H9 (cell line): ENCODE measurements at regions not wholly inside any gene's neighbourhood (a gene's known extent, or its start where the extent isn't known, plus 50 kb on each side); places are given as distances from the start of the nearest gene placed in this dataset.

Source experiments
- DNase-seq: peaks from one replicate; pipeline ENCODE4 v3.0.0-alpha.2; 2017
- H2AFZ ChIP-seq: one replicate; pipeline ENCODE4 v1.6.1; 2013; ENCODE audit warnings: mild to moderate bottlenecking, low read length, control low read depth, moderate library complexity
- H2AK5ac ChIP-seq: 2 replicates; pipeline ENCODE4 v1.6.1; 2013; ENCODE audit warnings: low read length, control low read depth, mixed read lengths; ENCODE audit not compliant: insufficient read length
- H2BK120ac ChIP-seq: one replicate; pipeline ENCODE4 v1.6.1; 2013; ENCODE audit warnings: low read depth, mild to moderate bottlenecking, low read length, control low read depth, inconsistent platforms; ENCODE audit not compliant: poor library complexity, severe bottlenecking
- H2BK12ac ChIP-seq: 2 replicates; pipeline ENCODE4 v1.6.1; 2013; ENCODE audit warnings: low read length, control low read depth, mixed read lengths, low read depth; ENCODE audit not compliant: insufficient read length
- H2BK15ac ChIP-seq: 2 replicates; pipeline ENCODE4 v1.6.1; 2013; ENCODE audit warnings: low read depth, low read length, control low read depth
- H2BK20ac ChIP-seq: one replicate; pipeline ENCODE4 v1.6.1; 2013; ENCODE audit warnings: low read depth, mild to moderate bottlenecking, low read length, control low read depth, inconsistent platforms; ENCODE audit not compliant: poor library complexity, severe bottlenecking
- H2BK5ac ChIP-seq: 2 replicates; pipeline ENCODE4 v1.6.1; 2013; ENCODE audit warnings: low read length, control low read depth, mixed read lengths; ENCODE audit not compliant: insufficient read length
- H3K14ac ChIP-seq: 2 replicates; pipeline ENCODE4 v1.6.1; 2013; ENCODE audit warnings: low read length, control low read depth; ENCODE audit not compliant: insufficient read depth
- H3K18ac ChIP-seq: 2 replicates; pipeline ENCODE4 v1.6.1; 2013; ENCODE audit warnings: low read depth, mild to moderate bottlenecking, mixed read lengths, low read length, control low read depth; ENCODE audit not compliant: insufficient read length
- H3K23ac ChIP-seq: 2 replicates; pipeline ENCODE4 v1.6.1; 2013; ENCODE audit warnings: low read length, control low read depth, mixed read lengths, low read depth; ENCODE audit not compliant: insufficient read length
- H3K23me2 ChIP-seq: 2 replicates; pipeline ENCODE4 v1.6.1; 2013; ENCODE audit warnings: low read depth, mild to moderate bottlenecking, mixed read lengths, low read length, control low read depth; ENCODE audit not compliant: insufficient read length, poor library complexity, severe bottlenecking
- H3K27ac ChIP-seq: 2 replicates; pipeline ENCODE4 v1.5.1; 2013; ENCODE audit warnings: low read length, control low read depth, mixed read lengths, low read depth; ENCODE audit not compliant: insufficient read length
- H3K27me3 ChIP-seq: 2 replicates; pipeline ENCODE4 v1.6.1; 2013; ENCODE audit warnings: low read length, control low read depth, inconsistent platforms; ENCODE audit not compliant: insufficient read depth
- H3K4ac ChIP-seq: 2 replicates; pipeline ENCODE4 v1.6.1; 2013; ENCODE audit warnings: low read depth, mild to moderate bottlenecking, control low read depth, inconsistent platforms, low read length, moderate library complexity
- H3K4me1 ChIP-seq: 2 replicates; pipeline ENCODE4 v1.6.1; 2013; ENCODE audit warnings: low read length, control low read depth, inconsistent platforms; ENCODE audit not compliant: insufficient read depth
- H3K4me2 ChIP-seq: 2 replicates; pipeline ENCODE4 v1.6.1; 2013; ENCODE audit warnings: low read length, control low read depth, mixed read lengths; ENCODE audit not compliant: insufficient read length, insufficient read depth
- H3K56ac ChIP-seq: 2 replicates; pipeline ENCODE4 v1.6.1; 2013; ENCODE audit warnings: low read depth, mild to moderate bottlenecking, mixed read lengths, low read length, control low read depth; ENCODE audit not compliant: insufficient read length
- H3K79me1 ChIP-seq: 2 replicates; pipeline ENCODE4 v1.6.1; 2013; ENCODE audit warnings: low read depth, mild to moderate bottlenecking, moderate library complexity, low read length, control low read depth, inconsistent platforms; ENCODE audit not compliant: insufficient read depth, poor library complexity, severe bottlenecking
- H3K79me2 ChIP-seq: 2 replicates; pipeline ENCODE4 v1.6.1; 2013; ENCODE audit warnings: low read length, control low read depth, inconsistent platforms; ENCODE audit not compliant: insufficient read depth
- H3K9ac ChIP-seq: 2 replicates; pipeline ENCODE4 v1.6.1; 2013; ENCODE audit warnings: low read length, control low read depth, mixed read lengths; ENCODE audit not compliant: insufficient read length; ENCODE audit errors: extremely low read depth
- H3K9me3 ChIP-seq: one replicate; pipeline ENCODE4 v1.6.1; 2013; ENCODE audit warnings: low read depth, low read length, inconsistent platforms; ENCODE audit not compliant: control insufficient read depth
- H3T11ph ChIP-seq: one replicate; pipeline ENCODE4 v1.6.1; 2013; ENCODE audit warnings: mild to moderate bottlenecking, low read length, control low read depth, inconsistent platforms
- H4K20me1 ChIP-seq: one replicate; pipeline ENCODE4 v1.6.1; 2013; ENCODE audit not compliant: control insufficient read depth, insufficient read length, insufficient read depth
- H4K5ac ChIP-seq: 2 replicates; pipeline ENCODE4 v1.6.1; 2013; ENCODE audit warnings: low read depth, mild to moderate bottlenecking, mixed read lengths, low read length, control low read depth; ENCODE audit not compliant: insufficient read length
- H4K8ac ChIP-seq: replicated peaks from 2 replicates; pipeline ENCODE4 v1.6.1; 2013; ENCODE audit warnings: low read length, control low read depth, mixed read lengths, low read depth; ENCODE audit not compliant: insufficient read length
- H4K91ac ChIP-seq: 2 replicates; pipeline ENCODE4 v1.6.1; 2013; ENCODE audit warnings: low read depth, mild to moderate bottlenecking, moderate library complexity, mixed read lengths, low read length, control low read depth; ENCODE audit not compliant: insufficient read length
- H3K27ac Mint-ChIP-seq, 3 experiments: 2 replicates in 2 of 3; 3 replicates in 1 of 3; pipeline ENCODE4 v1.8.0; 2020 to 2021; ENCODE audit warnings: mixed read lengths in 3 of 3, mild to moderate bottlenecking in 1 of 3, moderate library complexity in 1 of 3
- H3K27me3 Mint-ChIP-seq: 2 replicates; pipeline ENCODE4 v1.8.0; 2021; ENCODE audit warnings: low read depth, mild to moderate bottlenecking, moderate library complexity, mixed read lengths
- H3K36me3 Mint-ChIP-seq, 3 experiments: 2 replicates in 2 of 3; 3 replicates in 1 of 3; pipeline ENCODE4 v1.8.0; 2020 to 2021; ENCODE audit warnings: low read depth in 3 of 3, mixed read lengths in 3 of 3; ENCODE audit not compliant: insufficient read depth in 1 of 3
- H3K4me1 Mint-ChIP-seq, 2 experiments: 2 replicates each; pipeline ENCODE4 v1.8.0; 2020; ENCODE audit warnings: mixed read lengths in 2 of 2
- H3K4me3 Mint-ChIP-seq, 2 experiments: 2 replicates in 1 of 2; 3 replicates in 1 of 2; pipeline ENCODE4 v1.8.0; 2020 to 2021; ENCODE audit warnings: mild to moderate bottlenecking in 2 of 2, mixed read lengths in 2 of 2, moderate library complexity in 1 of 2
- H3K9me3 Mint-ChIP-seq, 2 experiments: 2 replicates in 1 of 2; 3 replicates in 1 of 2; pipeline ENCODE4 v1.8.0; 2020; ENCODE audit warnings: mild to moderate bottlenecking in 2 of 2, mixed read lengths in 2 of 2, moderate library complexity in 1 of 2
- CTCF ChIP-seq: fragments of 200-600 bp; sonication (generic); conservative IDR thresholded peaks from 3 replicates; pipeline ENCODE4 v1.8.0; 2021; ENCODE audit warnings: antibody characterized with exemption, mild to moderate bottlenecking
- WGBS: extraction: QIAGEN DNeasy Blood & Tissue Kit; methylation state at CpG from one replicate; pipeline ENCODE4 v1.1.7; 2013; ENCODE audit warnings: missing lambda C conversion rate, low lambda C conversion rate, mixed read lengths; ENCODE audit not compliant: insufficient read length; ENCODE audit errors: extremely low coverage; 5-methylcytosine and 5-hydroxymethylcytosine counted together

DNA sequence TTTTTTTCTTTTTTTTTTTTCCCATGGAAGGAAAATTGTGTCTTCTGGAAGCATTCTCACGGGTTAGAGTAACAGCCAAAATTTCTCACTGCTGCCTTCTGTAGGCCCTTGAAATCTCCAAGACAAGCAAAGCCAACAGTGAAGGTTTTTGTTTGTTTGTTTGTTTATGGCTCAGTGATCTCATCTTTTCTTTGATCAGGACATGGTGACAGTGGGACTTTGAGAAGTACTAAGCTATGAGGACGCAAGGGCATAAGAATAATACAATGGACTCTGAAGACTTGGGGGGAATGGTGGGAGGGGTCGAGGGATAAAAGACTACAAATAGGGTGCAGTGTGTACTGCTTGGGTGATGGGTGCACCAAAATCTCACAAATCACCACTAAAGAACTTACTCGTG is 419.4 kb downstream of the PTPRC start:
- no peak overlapping the region for H2BK12ac ChIP-seq
- no peaks in the 10 kb centered on the region for H3K9me3 Mint-ChIP-seq
- no peak overlapping the region for H3K27ac ChIP-seq
- no peak overlapping the region for H3T11ph ChIP-seq
- H3K18ac ChIP-seq, result no peak overlapping the region
- H4K8ac ChIP-seq, result no peak overlapping the region
- no peaks in the 10 kb centered on the region for H3K27me3 Mint-ChIP-seq
- no peaks in the 10 kb centered on the region for H3K79me1 ChIP-seq
- no peak overlapping the region for H3K4me2 ChIP-seq
- no peak for TF ChIP-seq CTCF
- WGBS, result no CpG with 5 or more reads among the region's 4 CpGs
- no peak overlapping the region for H2AFZ ChIP-seq
- no peak overlapping the region for H4K5ac ChIP-seq
- H2BK120ac ChIP-seq, result no peak overlapping the region
- H3K27ac Mint-ChIP-seq, result no peak overlapping the region; a peak in 1 of 7 replicates
- H4K20me1 ChIP-seq, result no peaks in the 10 kb centered on the region
- H2BK20ac ChIP-seq, result no peak overlapping the region
- no peak overlapping the region for H3K14ac ChIP-seq
- no peak overlapping the region for H2AK5ac ChIP-seq
- no peaks in the 10 kb centered on the region for H3K9me3 ChIP-seq
- H3K4me1 Mint-ChIP-seq, result peaks cover 0 to 4% of the 10 kb centered on the region in 2 experiments; a peak in 1 of 4 replicates
- no peaks in the 10 kb centered on the region for H3K27me3 ChIP-seq
- no peak overlapping the region for H4K91ac ChIP-seq
- H3K36me3 Mint-ChIP-seq, result no peaks in the 10 kb centered on the region
- no peak for DNase-seq
- no peak overlapping the region for H3K56ac ChIP-seq
- no peak overlapping the region for H3K9ac ChIP-seq
- H3K4me1 ChIP-seq, result no peaks in the 10 kb centered on the region
- H2BK5ac ChIP-seq, result no peak overlapping the region
- H3K4me3 Mint-ChIP-seq, result no peak overlapping the region
- H3K4ac ChIP-seq, result no peak overlapping the region
- no peaks in the 10 kb centered on the region for H3K79me2 ChIP-seq
- H3K23ac ChIP-seq, result no peak overlapping the region
- H3K23me2 ChIP-seq, result no peaks in the 10 kb centered on the region
- no peak overlapping the region for H2BK15ac ChIP-seq
